H7 (cell line): ENCODE measurements at regions not wholly inside any gene's neighbourhood (a gene's known extent, or its start where the extent isn't known, plus 50 kb on each side); places are given as distances from the start of the nearest gene placed in this dataset.
"Not testable (repeated sequence)": the region's sequence is repeated elsewhere in the genome, so short reads cannot be mapped to it uniquely, and the experiment has no call there.

Experiments
- DNase-seq: peaks from one replicate; pipeline ENCODE4 v3.0.0; 2012
- H3K27me3 ChIP-seq: 2 replicates; pipeline ENCODE4 v1.6.0; 2011; ENCODE audit warnings: mild to moderate bottlenecking, low read length; ENCODE audit not compliant: control insufficient read depth, insufficient read depth
- H3K36me3 ChIP-seq: replicated peaks from 2 replicates; pipeline ENCODE4 v1.5.1; 2011; ENCODE audit warnings: low read length; ENCODE audit not compliant: control insufficient read depth, insufficient read depth
- H3K4me3 ChIP-seq: 2 replicates; pipeline ENCODE4 v1.5.1; 2011; ENCODE audit warnings: low read depth, mild to moderate bottlenecking, control low read depth, low read length, moderate library complexity; ENCODE audit not compliant: insufficient read depth

DNA sequence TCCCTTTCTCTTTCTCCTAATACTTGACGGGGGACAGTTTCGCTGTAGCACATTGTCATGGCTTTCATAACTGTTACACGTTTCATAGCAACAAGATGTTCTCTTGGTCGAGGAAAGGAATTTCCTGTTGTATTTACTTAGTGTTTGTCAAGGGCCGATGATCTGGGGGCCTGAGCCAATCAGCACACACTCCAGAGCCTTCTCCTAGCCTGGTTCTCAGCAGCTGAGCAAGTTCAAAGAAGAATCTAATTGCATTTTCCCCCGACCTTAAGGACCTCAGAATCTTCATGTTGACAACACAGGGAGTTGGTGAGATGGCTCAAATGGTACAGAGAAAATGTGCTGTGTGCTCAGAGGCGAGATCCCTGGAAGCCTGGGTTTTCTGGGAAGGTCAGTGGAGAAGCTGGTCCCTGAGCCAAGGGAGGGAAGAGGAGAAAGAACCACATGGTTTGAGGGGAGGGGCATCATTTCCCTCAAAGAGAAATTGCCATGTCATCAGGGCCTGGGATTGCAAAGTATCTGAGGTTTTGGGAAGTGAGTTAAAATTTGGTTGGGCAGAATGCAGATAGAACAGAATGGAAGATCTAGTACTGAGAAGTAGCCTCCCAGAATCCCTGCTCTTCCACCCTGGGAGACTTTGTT, 76.9 kb upstream of the AGAP1 start:
- Histone ChIP-seq H3K27me3 (no peaks in the 10 kb centered on the region), H3K36me3 (no peaks in the 10 kb centered on the region), H3K4me3 (no peak overlapping the region)
- no peak for DNase-seq

GRCh38 chr2:235418918-235419317, 74.9 kb upstream of the AGAP1 start:
- no peak overlapping the region for H3K4me3 ChIP-seq
- no peaks in the 10 kb centered on the region for H3K27me3 ChIP-seq
- no peaks in the 10 kb centered on the region for H3K36me3 ChIP-seq
- DNase-seq = no peak

DNA sequence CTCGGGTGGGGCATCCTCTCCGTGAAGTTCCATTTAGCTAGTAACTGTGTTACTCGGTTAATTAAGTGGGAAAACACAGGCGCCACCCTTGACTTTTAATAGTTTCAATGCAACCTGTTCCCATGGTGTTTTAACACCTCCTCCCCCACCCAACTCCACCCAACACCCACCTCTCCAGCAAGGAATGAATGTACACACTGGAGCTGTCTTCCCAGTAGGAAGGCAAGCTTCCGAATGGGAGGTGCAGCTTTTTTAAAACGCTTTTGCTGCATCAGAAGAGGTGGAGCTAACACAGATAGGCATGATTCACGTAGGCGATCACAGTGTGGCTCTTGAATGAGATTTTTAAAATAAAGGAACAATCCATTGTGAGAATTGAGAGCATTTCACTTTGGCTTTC, 73.8 kb upstream of the AGAP1 start:
- Histone ChIP-seq H3K27me3 (no peaks in the 10 kb centered on the region), H3K4me3 (no peak overlapping the region), H3K36me3 (no peaks in the 10 kb centered on the region)
- DNase-seq = no peak

GRCh38 chr2:235421618-235422017, 72.2 kb upstream of the AGAP1 start:
- DNase-seq = no peak
- Histone ChIP-seq H3K27me3 (no peaks in the 10 kb centered on the region), H3K4me3 (no peak overlapping the region), H3K36me3 (no peaks in the 10 kb centered on the region)

GRCh38 chr2:235430366-235431083, 63.3 kb upstream of the AGAP1 start:
- Histone ChIP-seq H3K36me3 (no peaks in the 10 kb centered on the region), H3K27me3 (no peaks in the 10 kb centered on the region), H3K4me3 (no peak overlapping the region)
- DNase-seq = no peak

- DNase-seq = no peak
- H3K36me3 ChIP-seq = no peaks in the 10 kb centered on the region
- no peaks in the 10 kb centered on the region for H3K27me3 ChIP-seq
- no peak overlapping the region for H3K4me3 ChIP-seq
Observed at GRCh38 chr2:235432741-235433520, 60.9 kb upstream of the AGAP1 start.

- no peak overlapping the region for H3K4me3 ChIP-seq
- no peaks in the 10 kb centered on the region for H3K36me3 ChIP-seq
- no peaks in the 10 kb centered on the region for H3K27me3 ChIP-seq
- DNase-seq = no peak
Observed at GRCh38 chr2:235433860-235434259, 60.0 kb upstream of the AGAP1 start.

- H3K4me3 ChIP-seq = no peak overlapping the region
- H3K27me3 ChIP-seq = no peaks in the 10 kb centered on the region
- peak; percentile 33 for DNase-seq
- H3K36me3 ChIP-seq = no peaks in the 10 kb centered on the region
Observed at GRCh38 chr2:235439959-235440662, 53.7 kb upstream of the AGAP1 start.

DNA sequence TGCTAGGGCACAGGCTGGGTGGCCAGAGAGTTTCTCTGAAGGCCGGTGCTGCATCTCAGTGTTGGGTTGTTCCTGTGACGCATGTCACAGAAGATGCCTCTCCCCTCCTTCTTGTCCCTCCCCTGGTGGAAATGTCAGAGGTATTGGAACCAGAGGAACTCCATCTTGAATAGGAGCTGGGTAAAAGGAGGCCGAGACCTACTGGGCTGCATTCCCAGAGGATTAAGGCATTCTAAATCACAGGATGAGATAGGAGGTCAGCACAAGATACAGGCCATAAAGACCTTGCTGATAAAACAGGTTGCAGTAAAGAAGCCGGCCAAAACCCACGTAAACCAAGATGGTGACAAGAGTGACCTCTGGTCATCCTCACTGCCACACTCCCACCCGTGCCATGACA, 50.3 kb upstream of the AGAP1 start:
- DNase-seq, H3K4me3 ChIP-seq, H3K36me3 ChIP-seq, H3K27me3 ChIP-seq: not testable (repeated sequence)
